ENCODE measurements at regions not wholly inside any gene's neighbourhood (a gene's known extent, or its start where the extent isn't known, plus 50 kb on each side); places are given as distances from the start of the nearest gene placed in this dataset.

GRCh38 chr12:89932954-89933353 lies 224.3 kb upstream of the ATP2B1 start:
- Mint-ChIP-seq H3K4me1 (ENCODE audit: low read depth) (peaks cover 17% of the 10 kb centered on the region), H3K4me3 (no peak overlapping the region), H3K27me3 (ENCODE audit: low read depth) (no peaks in the 10 kb centered on the region), H3K9me3 (no peaks in the 10 kb centered on the region), H3K27ac (no peak overlapping the region), H3K36me3 (ENCODE audit: low read depth) (no peaks in the 10 kb centered on the region)

- no peaks in the 10 kb centered on the region for H3K36me3 Mint-ChIP-seq (ENCODE audit: low read depth)
- peaks cover 8% of the 10 kb centered on the region for H3K4me1 Mint-ChIP-seq (ENCODE audit: low read depth)
- no peak overlapping the region for H3K27ac Mint-ChIP-seq
- H3K9me3 Mint-ChIP-seq, result no peaks in the 10 kb centered on the region
- H3K27me3 Mint-ChIP-seq (ENCODE audit: low read depth), result no peaks in the 10 kb centered on the region
- H3K4me3 Mint-ChIP-seq, result no peak overlapping the region
Measured at GRCh38 chr12:89928467-89928866, 219.8 kb upstream of the ATP2B1 start.

GRCh38 chr12:89927226-89927698 lies 218.6 kb upstream of the ATP2B1 start:
- no peaks in the 10 kb centered on the region for H3K9me3 Mint-ChIP-seq
- no peak overlapping the region for H3K4me3 Mint-ChIP-seq
- no peaks in the 10 kb centered on the region for H3K27me3 Mint-ChIP-seq (ENCODE audit: low read depth)
- H3K36me3 Mint-ChIP-seq (ENCODE audit: low read depth), result no peaks in the 10 kb centered on the region
- no peak overlapping the region for H3K27ac Mint-ChIP-seq
- H3K4me1 Mint-ChIP-seq (ENCODE audit: low read depth), result peaks cover 6% of the 10 kb centered on the region

- no peak overlapping the region for H3K27ac Mint-ChIP-seq
- no peaks in the 10 kb centered on the region for H3K36me3 Mint-ChIP-seq (ENCODE audit: low read depth)
- H3K4me3 Mint-ChIP-seq, result no peak overlapping the region
- peaks cover 6% of the 10 kb centered on the region for H3K4me1 Mint-ChIP-seq (ENCODE audit: low read depth)
- H3K9me3 Mint-ChIP-seq, result no peaks in the 10 kb centered on the region
- H3K27me3 Mint-ChIP-seq (ENCODE audit: low read depth), result no peaks in the 10 kb centered on the region
Measured at GRCh38 chr12:89924191-89924590, 215.6 kb upstream of the ATP2B1 start.

- no peaks in the 10 kb centered on the region for H3K36me3 Mint-ChIP-seq (ENCODE audit: low read depth)
- H3K4me1 Mint-ChIP-seq (ENCODE audit: low read depth), result peaks cover 6% of the 10 kb centered on the region
- H3K27me3 Mint-ChIP-seq (ENCODE audit: low read depth), result no peaks in the 10 kb centered on the region
- no peaks in the 10 kb centered on the region for H3K9me3 Mint-ChIP-seq
- H3K4me3 Mint-ChIP-seq, result no peak overlapping the region
- H3K27ac Mint-ChIP-seq, result no peak overlapping the region
Measured at GRCh38 chr12:89923091-89923490, 214.5 kb upstream of the ATP2B1 start.

GRCh38 chr12:89920866-89921265 lies 212.2 kb upstream of the ATP2B1 start:
- no peaks in the 10 kb centered on the region for H3K4me1 Mint-ChIP-seq (ENCODE audit: low read depth)
- no peaks in the 10 kb centered on the region for H3K9me3 Mint-ChIP-seq
- no peak overlapping the region for H3K4me3 Mint-ChIP-seq
- H3K27ac Mint-ChIP-seq, result no peak overlapping the region
- no peaks in the 10 kb centered on the region for H3K27me3 Mint-ChIP-seq (ENCODE audit: low read depth)
- H3K36me3 Mint-ChIP-seq (ENCODE audit: low read depth), result no peaks in the 10 kb centered on the region

GRCh38 chr12:89919241-89919906 lies 210.7 kb upstream of the ATP2B1 start:
- Mint-ChIP-seq H3K27me3 (ENCODE audit: low read depth) (no peaks in the 10 kb centered on the region), H3K27ac (no peak overlapping the region), H3K9me3 (no peaks in the 10 kb centered on the region), H3K4me1 (ENCODE audit: low read depth) (no peaks in the 10 kb centered on the region), H3K4me3 (no peak overlapping the region), H3K36me3 (ENCODE audit: low read depth) (no peaks in the 10 kb centered on the region)

- H3K9me3 Mint-ChIP-seq, result no peaks in the 10 kb centered on the region
- H3K27me3 Mint-ChIP-seq (ENCODE audit: low read depth), result no peaks in the 10 kb centered on the region
- H3K36me3 Mint-ChIP-seq (ENCODE audit: low read depth), result no peaks in the 10 kb centered on the region
- no peaks in the 10 kb centered on the region for H3K4me1 Mint-ChIP-seq (ENCODE audit: low read depth)
- no peak overlapping the region for H3K27ac Mint-ChIP-seq
- H3K4me3 Mint-ChIP-seq, result no peak overlapping the region
Measured at GRCh38 chr12:89918172-89918846, 209.7 kb upstream of the ATP2B1 start.

GRCh38 chr12:89909753-89910152 lies 201.1 kb upstream of the ATP2B1 start:
- H3K4me3 Mint-ChIP-seq, result no peak overlapping the region
- H3K36me3 Mint-ChIP-seq (ENCODE audit: low read depth), result no peaks in the 10 kb centered on the region
- H3K9me3 Mint-ChIP-seq, result no peaks in the 10 kb centered on the region
- H3K27ac Mint-ChIP-seq, result no peak overlapping the region
- H3K4me1 Mint-ChIP-seq (ENCODE audit: low read depth), result no peaks in the 10 kb centered on the region
- no peaks in the 10 kb centered on the region for H3K27me3 Mint-ChIP-seq (ENCODE audit: low read depth)

GRCh38 chr12:89907659-89908058 lies 199.0 kb upstream of the ATP2B1 start:
- Mint-ChIP-seq H3K4me1 (ENCODE audit: low read depth) (no peaks in the 10 kb centered on the region), H3K27ac (no peak overlapping the region), H3K36me3 (ENCODE audit: low read depth) (no peaks in the 10 kb centered on the region), H3K9me3 (no peaks in the 10 kb centered on the region), H3K27me3 (ENCODE audit: low read depth) (no peaks in the 10 kb centered on the region), H3K4me3 (no peak overlapping the region)

GRCh38 chr12:89906824-89907223 lies 198.2 kb upstream of the ATP2B1 start:
- Mint-ChIP-seq H3K4me3 (no peak overlapping the region), H3K27ac (no peak overlapping the region), H3K27me3 (ENCODE audit: low read depth) (no peaks in the 10 kb centered on the region), H3K4me1 (ENCODE audit: low read depth) (no peaks in the 10 kb centered on the region), H3K9me3 (no peaks in the 10 kb centered on the region), H3K36me3 (ENCODE audit: low read depth) (no peaks in the 10 kb centered on the region)

- Mint-ChIP-seq H3K9me3 (no peaks in the 10 kb centered on the region), H3K4me1 (ENCODE audit: low read depth) (no peaks in the 10 kb centered on the region), H3K36me3 (ENCODE audit: low read depth) (no peaks in the 10 kb centered on the region), H3K4me3 (no peak overlapping the region), H3K27me3 (ENCODE audit: low read depth) (no peaks in the 10 kb centered on the region), H3K27ac (no peak overlapping the region)
Measured at GRCh38 chr12:89906178-89906577, 197.5 kb upstream of the ATP2B1 start.

GRCh38 chr12:89901906-89902642 lies 193.4 kb upstream of the ATP2B1 start:
- Mint-ChIP-seq H3K27ac (no peak overlapping the region), H3K9me3 (no peaks in the 10 kb centered on the region), H3K27me3 (ENCODE audit: low read depth) (no peaks in the 10 kb centered on the region), H3K4me3 (no peak overlapping the region), H3K36me3 (ENCODE audit: low read depth) (no peaks in the 10 kb centered on the region), H3K4me1 (ENCODE audit: low read depth) (no peaks in the 10 kb centered on the region)

- no peak overlapping the region for H3K4me3 Mint-ChIP-seq
- no peaks in the 10 kb centered on the region for H3K9me3 Mint-ChIP-seq
- no peaks in the 10 kb centered on the region for H3K4me1 Mint-ChIP-seq (ENCODE audit: low read depth)
Measured at GRCh38 chr12:89901319-89901718, 192.7 kb upstream of the ATP2B1 start.

GRCh38 chr12:89899651-89900050 lies 191.0 kb upstream of the ATP2B1 start:
- Mint-ChIP-seq H3K27ac (no peak overlapping the region), H3K4me1 (ENCODE audit: low read depth) (no peaks in the 10 kb centered on the region), H3K4me3 (no peak overlapping the region), H3K27me3 (ENCODE audit: low read depth) (no peaks in the 10 kb centered on the region), H3K9me3 (no peaks in the 10 kb centered on the region), H3K36me3 (ENCODE audit: low read depth) (no peaks in the 10 kb centered on the region)

More at GRCh38 chr12:89901319-89901718, 192.7 kb upstream of the ATP2B1 start:
- Mint-ChIP-seq H3K27me3 (ENCODE audit: low read depth) (no peaks in the 10 kb centered on the region), H3K27ac (no peak overlapping the region), H3K36me3 (ENCODE audit: low read depth) (no peaks in the 10 kb centered on the region)

Measured in T-helper 1 cell treated with Interleukin-12 subunit alpha and Interleukin-12 subunit beta and Interleukin-4 antibody, amounts not matched to agents 30 μg/mL and 1 μg/mL, for 36 hours (primary cell).